ENCODE measurements at regions not wholly inside any gene's neighbourhood (a gene's known extent, or its start where the extent isn't known, plus 50 kb on each side); places are given as distances from the start of the nearest gene placed in this dataset.

DNA sequence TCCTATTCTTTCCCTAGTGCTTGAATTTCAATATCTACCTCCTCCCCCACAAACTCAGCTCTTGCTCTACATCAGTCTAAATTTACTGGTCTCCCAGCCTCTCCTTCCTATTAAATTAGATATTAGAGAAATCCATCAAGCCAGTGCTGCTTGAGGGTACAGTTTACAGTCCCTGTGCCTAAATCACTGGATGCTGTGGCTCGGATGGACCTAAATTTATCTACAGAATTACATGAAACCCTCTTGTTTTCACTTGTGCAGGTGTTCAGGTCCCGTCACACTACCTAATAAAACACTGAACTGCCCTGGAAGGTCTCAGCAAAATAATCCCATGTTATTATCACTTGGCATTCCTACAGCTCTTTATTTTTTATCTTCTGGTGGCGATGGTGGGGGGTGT is 134.7 kb upstream of the E2F8 start:
- Histone ChIP-seq H4K20me1 (ENCODE audit: control insufficient read depth, insufficient read depth, low read length, poor library complexity, severe bottlenecking) (no peaks in the 10 kb centered on the region), H3K27ac (ENCODE audit: low read length in 2 of 2) (no peak overlapping the region), H2AFZ (ENCODE audit: insufficient read depth, low read depth, low read length, poor library complexity, severe bottlenecking) (no peak overlapping the region), H3K4me2 (replicated peaks; ENCODE audit: low read depth, low read length, poor library complexity, severe bottlenecking) (no peak overlapping the region), H3K4me1 (ENCODE audit: control insufficient read depth in 2 of 2, insufficient read depth in 2 of 2, low read length in 2 of 2) (no peaks in the 10 kb centered on the region), H3K9me3 (ENCODE audit: control extremely low read depth in 1 of 3, control insufficient read depth in 2 of 3, insufficient read depth in 1 of 3, low read length in 2 of 3) (no peaks in the 10 kb centered on the region), H3K9ac (ENCODE audit: low read length) (no peak overlapping the region), H3K4me3 (ENCODE audit: control extremely low read depth in 1 of 5, extremely low read depth in 1 of 5, insufficient read depth in 1 of 5, low read depth in 2 of 5, low read length in 4 of 5) (no peak overlapping the region), H3K79me2 (ENCODE audit: control insufficient read depth, insufficient read depth, low read length) (no peaks in the 10 kb centered on the region), H3K27me3 (replicated peaks in 1 of 4; ENCODE audit: control extremely low read depth in 1 of 4, control insufficient read depth in 3 of 4, insufficient read depth in 4 of 4, low read length in 3 of 4) (peaks cover 0 to 5% (median 1%) of the 10 kb centered on the region in 4 experiments), H3K36me3 (replicated peaks in 1 of 2; ENCODE audit: control extremely low read depth in 1 of 2, control insufficient read depth in 1 of 2, extremely low read depth in 1 of 2, insufficient read depth in 2 of 2, low read length in 1 of 2) (no peaks in the 10 kb centered on the region)
- ChIA-PET CTCF (no interaction called here), POLR2A (no interaction called here)
- DNase-seq = no peak
- Mint-ChIP-seq H3K27me3 (peaks cover 33% of the 10 kb centered on the region), H3K4me3 (no peak overlapping the region), H3K4me1 (no peaks in the 10 kb centered on the region), H3K27ac (no peak overlapping the region), H3K9me3 (ENCODE audit: insufficient read depth) (no peaks in the 10 kb centered on the region)
- 93% methylated on average over 2 of the region's 3 CpGs for WGBS (ENCODE audit: insufficient coverage)
- TF ChIP-seq, protein P1, sequence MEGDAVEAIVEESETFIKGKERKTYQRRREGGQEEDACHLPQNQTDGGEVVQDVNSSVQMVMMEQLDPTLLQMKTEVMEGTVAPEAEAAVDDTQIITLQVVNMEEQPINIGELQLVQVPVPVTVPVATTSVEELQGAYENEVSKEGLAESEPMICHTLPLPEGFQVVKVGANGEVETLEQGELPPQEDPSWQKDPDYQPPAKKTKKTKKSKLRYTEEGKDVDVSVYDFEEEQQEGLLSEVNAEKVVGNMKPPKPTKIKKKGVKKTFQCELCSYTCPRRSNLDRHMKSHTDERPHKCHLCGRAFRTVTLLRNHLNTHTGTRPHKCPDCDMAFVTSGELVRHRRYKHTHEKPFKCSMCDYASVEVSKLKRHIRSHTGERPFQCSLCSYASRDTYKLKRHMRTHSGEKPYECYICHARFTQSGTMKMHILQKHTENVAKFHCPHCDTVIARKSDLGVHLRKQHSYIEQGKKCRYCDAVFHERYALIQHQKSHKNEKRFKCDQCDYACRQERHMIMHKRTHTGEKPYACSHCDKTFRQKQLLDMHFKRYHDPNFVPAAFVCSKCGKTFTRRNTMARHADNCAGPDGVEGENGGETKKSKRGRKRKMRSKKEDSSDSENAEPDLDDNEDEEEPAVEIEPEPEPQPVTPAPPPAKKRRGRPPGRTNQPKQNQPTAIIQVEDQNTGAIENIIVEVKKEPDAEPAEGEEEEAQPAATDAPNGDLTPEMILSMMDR (IDR thresholded peaks at IDR 0.05) = no peak
- TF ChIP-seq EZH2 (IDR thresholded peaks at IDR 0.05; ENCODE audit: borderline replicate concordance, insufficient read depth, low read depth, low read length, poor library complexity, severe bottlenecking) = no peak
- intact Hi-C loops (cut with micrococcal nuclease) = no loop called here
- ATAC-seq (ENCODE audit: low read depth) = no peak

DNA sequence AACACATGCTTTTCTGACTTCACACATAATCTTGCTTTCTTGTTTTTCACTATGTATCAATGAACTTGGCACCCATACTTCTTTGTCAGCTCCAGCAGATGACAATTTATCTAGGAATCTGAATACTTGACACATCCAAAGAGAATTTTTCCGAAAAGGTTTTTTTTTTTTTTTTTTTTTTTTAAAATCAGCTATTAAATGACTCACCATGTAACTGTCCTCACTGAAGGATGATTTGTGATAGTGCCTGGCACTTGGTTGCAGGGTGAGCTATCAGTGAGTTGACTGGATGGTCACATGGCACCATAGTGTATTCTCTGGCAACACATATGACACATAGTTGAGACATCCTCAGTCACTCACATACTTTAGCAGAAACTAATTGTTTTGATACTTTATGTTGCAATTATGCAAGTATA is 133.4 kb upstream of the E2F8 start:
- CTCF ChIA-PET = no interaction called here
- H3K79me2 ChIP-seq (ENCODE audit: control insufficient read depth, insufficient read depth, low read length) = no peaks in the 10 kb centered on the region
- no peaks in the 10 kb centered on the region for H3K36me3 ChIP-seq (replicated peaks in 1 of 2; ENCODE audit: control extremely low read depth in 1 of 2, control insufficient read depth in 1 of 2, extremely low read depth in 1 of 2, insufficient read depth in 2 of 2, low read length in 1 of 2)
- Mint-ChIP-seq H3K27me3 (peaks cover 36% of the 10 kb centered on the region), H3K9me3 (ENCODE audit: insufficient read depth) (peaks cover 2% of the 10 kb centered on the region), H3K27ac (no peak overlapping the region), H3K4me3 (no peak overlapping the region), H3K4me1 (no peaks in the 10 kb centered on the region)
- H3K4me2 ChIP-seq (replicated peaks; ENCODE audit: low read depth, low read length, poor library complexity, severe bottlenecking) = no peak overlapping the region
- DNase-seq = no peak
- no peak overlapping the region for H2AFZ ChIP-seq (ENCODE audit: insufficient read depth, low read depth, low read length, poor library complexity, severe bottlenecking)
- POLR2A ChIA-PET = no interaction called here
- H3K27me3 ChIP-seq (replicated peaks in 1 of 4; ENCODE audit: control extremely low read depth in 1 of 4, control insufficient read depth in 3 of 4, insufficient read depth in 4 of 4, low read length in 3 of 4) = peaks cover 0 to 3% (median 1%) of the 10 kb centered on the region in 4 experiments
- H3K4me3 ChIP-seq (ENCODE audit: control extremely low read depth in 1 of 5, extremely low read depth in 1 of 5, insufficient read depth in 1 of 5, low read depth in 2 of 5, low read length in 4 of 5) = no peak overlapping the region
- WGBS (ENCODE audit: insufficient coverage) = no CpG with 5 or more reads among the region's 1 CpG
- intact Hi-C loops (cut with micrococcal nuclease) = no loop called here
- no peaks in the 10 kb centered on the region for H3K4me1 ChIP-seq (ENCODE audit: control insufficient read depth in 2 of 2, insufficient read depth in 2 of 2, low read length in 2 of 2)
- TF ChIP-seq EZH2 (IDR thresholded peaks at IDR 0.05; ENCODE audit: borderline replicate concordance, insufficient read depth, low read depth, low read length, poor library complexity, severe bottlenecking) = no peak
- TF ChIP-seq, protein P1 (IDR thresholded peaks at IDR 0.05) = no peak
- no peak overlapping the region for H3K9ac ChIP-seq (ENCODE audit: low read length)
- H4K20me1 ChIP-seq (ENCODE audit: control insufficient read depth, insufficient read depth, low read length, poor library complexity, severe bottlenecking) = no peaks in the 10 kb centered on the region
- no peak for ATAC-seq (ENCODE audit: low read depth)
- no peaks in the 10 kb centered on the region for H3K9me3 ChIP-seq (ENCODE audit: control extremely low read depth in 1 of 3, control insufficient read depth in 2 of 3, insufficient read depth in 1 of 3, low read length in 2 of 3)
- no peak overlapping the region for H3K27ac ChIP-seq (ENCODE audit: low read length in 2 of 2)

All from B cell (primary cell).